Mesenchymal stem cell (in vitro differentiated cells and primary cell): ENCODE measurements at regions not wholly inside any gene's neighbourhood (a gene's known extent, or its start where the extent isn't known, plus 50 kb on each side); places are given as distances from the start of the nearest gene placed in this dataset.

Experiments used
- DNase-seq: peaks from one replicate; pipeline ENCODE4 v3.0.0-alpha.2; 2013
- H2AFZ ChIP-seq: one replicate; pipeline ENCODE4 v1.6.1; 2013; ENCODE audit warnings: low read depth, mild to moderate bottlenecking, control low read depth, inconsistent platforms, low read length, moderate library complexity
- H2AK5ac ChIP-seq: 2 replicates; pipeline ENCODE4 v1.6.1; 2013; ENCODE audit warnings: low read length, moderate library complexity, mild to moderate bottlenecking, inconsistent platforms; ENCODE audit not compliant: severe bottlenecking
- H2BK120ac ChIP-seq: one replicate; pipeline ENCODE4 v1.6.1; 2013; ENCODE audit warnings: low read depth, mild to moderate bottlenecking, inconsistent platforms, low read length, moderate library complexity
- H2BK12ac ChIP-seq, 2 experiments: one replicate each; pipeline ENCODE4 v1.6.1; 2013; ENCODE audit warnings: inconsistent platforms in 2 of 2, low read length in 2 of 2, mild to moderate bottlenecking in 2 of 2, moderate library complexity in 2 of 2, control low read depth in 1 of 2
- H2BK15ac ChIP-seq: one replicate; pipeline ENCODE4 v1.6.1; 2013; ENCODE audit warnings: mild to moderate bottlenecking, low read depth, inconsistent platforms; ENCODE audit not compliant: poor library complexity, severe bottlenecking
- H2BK5ac ChIP-seq: 2 replicates; pipeline ENCODE4 v1.6.1; 2013; ENCODE audit warnings: low read depth, mild to moderate bottlenecking, low read length, control low read depth, inconsistent platforms; ENCODE audit not compliant: poor library complexity, severe bottlenecking
- H3K14ac ChIP-seq, 2 experiments: one replicate each; pipeline ENCODE4 v1.6.1; 2013; ENCODE audit warnings: inconsistent platforms in 2 of 2, low read length in 2 of 2, control low read depth in 1 of 2, mild to moderate bottlenecking in 1 of 2, moderate library complexity in 1 of 2
- H3K18ac ChIP-seq, 2 experiments: one replicate each; pipeline ENCODE4 v1.6.1; 2013; ENCODE audit warnings: inconsistent platforms in 2 of 2, low read length in 2 of 2, control low read depth in 1 of 2, low read depth in 1 of 2, mild to moderate bottlenecking in 1 of 2
- H3K23ac ChIP-seq, 2 experiments: one replicate each; pipeline ENCODE4 v1.6.1; 2013; ENCODE audit warnings: inconsistent platforms in 2 of 2, low read length in 2 of 2, mild to moderate bottlenecking in 2 of 2, moderate library complexity in 2 of 2, control low read depth in 1 of 2
- H3K27ac ChIP-seq: 2 replicates; pipeline ENCODE4 v1.5.1; 2013; ENCODE audit warnings: mild to moderate bottlenecking, moderate library complexity, low read length, control low read depth, inconsistent platforms; ENCODE audit not compliant: poor library complexity, severe bottlenecking
- H3K27me3 ChIP-seq, 2 experiments: 2 replicates each; pipeline versions ENCODE4 v1.6.1 to v1.7.0; 2013; ENCODE audit warnings: low read length in 2 of 2, mild to moderate bottlenecking in 2 of 2, moderate library complexity in 2 of 2, control low read depth in 1 of 2, inconsistent platforms in 1 of 2; ENCODE audit not compliant: control insufficient read depth in 1 of 2, insufficient read depth in 1 of 2
- H3K36me3 ChIP-seq, 2 experiments: 2 replicates each; pipeline versions ENCODE4 v1.6.1 to v1.7.0; 2013; ENCODE audit warnings: low read length in 2 of 2, control low read depth in 1 of 2, inconsistent platforms in 1 of 2, low read depth in 1 of 2, mild to moderate bottlenecking in 1 of 2; ENCODE audit not compliant: insufficient read depth in 2 of 2, control insufficient read depth in 1 of 2
- H3K4ac ChIP-seq, 2 experiments: one replicate each; pipeline ENCODE4 v1.6.1; 2013; ENCODE audit warnings: inconsistent platforms in 2 of 2, low read length in 2 of 2, mild to moderate bottlenecking in 2 of 2, moderate library complexity in 2 of 2, control low read depth in 1 of 2, low read depth in 1 of 2
- H3K4me1 ChIP-seq: 2 replicates; pipeline ENCODE4 v1.6.1; 2013; ENCODE audit warnings: low read depth, low read length, control low read depth; ENCODE audit not compliant: control insufficient read depth, insufficient read depth
- H3K4me2 ChIP-seq: 2 replicates; pipeline ENCODE4 v1.6.1; 2013; ENCODE audit warnings: low read length, mild to moderate bottlenecking, inconsistent platforms; ENCODE audit not compliant: poor library complexity, severe bottlenecking
- H3K4me3 ChIP-seq, 2 experiments: 2 replicates each; pipeline versions ENCODE4 v1.5.1 to v1.7.0; 2013; ENCODE audit warnings: low read length in 2 of 2, mild to moderate bottlenecking in 2 of 2, control low read depth in 1 of 2, low read depth in 1 of 2; ENCODE audit not compliant: insufficient read depth in 1 of 2
- H3K79me1 ChIP-seq: replicated peaks from 2 replicates; pipeline ENCODE4 v1.6.1; 2013; ENCODE audit warnings: mild to moderate bottlenecking, control low read depth, low read length, inconsistent platforms; ENCODE audit not compliant: poor library complexity, severe bottlenecking
- H3K9ac ChIP-seq: 2 replicates; pipeline ENCODE4 v1.7.0; 2013; ENCODE audit warnings: mild to moderate bottlenecking, low read length, moderate library complexity
- H3K9me3 ChIP-seq: 2 replicates; pipeline ENCODE4 v1.7.0; 2013; ENCODE audit warnings: mild to moderate bottlenecking, low read length; ENCODE audit not compliant: control insufficient read depth
- H4K8ac ChIP-seq: one replicate; pipeline ENCODE4 v1.6.1; 2013; ENCODE audit warnings: inconsistent platforms, mild to moderate bottlenecking, low read length, moderate library complexity
- H4K91ac ChIP-seq: one replicate; pipeline ENCODE4 v1.6.1; 2013; ENCODE audit warnings: mild to moderate bottlenecking, low read length, inconsistent platforms
- WGBS: methylation state at CpG from one replicate; pipeline ENCODE4 v1.1.7; 2013; ENCODE audit warnings: mixed read lengths; 5-methylcytosine and 5-hydroxymethylcytosine counted together

- Histone ChIP-seq H2BK15ac (no peak overlapping the region), H3K18ac (no peak overlapping the region), H3K36me3 (peaks cover 0 to 6% of the 10 kb centered on the region in 2 experiments), H3K79me1 (peaks cover 24% of the 10 kb centered on the region), H2BK120ac (no peak overlapping the region), H3K27ac (no peak overlapping the region), H3K4ac (no peak overlapping the region), H3K9me3 (no peaks in the 10 kb centered on the region), H3K4me2 (no peak overlapping the region), H3K14ac (no peak overlapping the region), H3K23ac (no peak overlapping the region), H2BK5ac (no peak overlapping the region), H4K91ac (no peak overlapping the region), H3K9ac (no peak overlapping the region), H2AK5ac (no peak overlapping the region), H3K4me1 (peaks cover 15% of the 10 kb centered on the region), H4K8ac (no peak overlapping the region), H2BK12ac (no peak overlapping the region), H2AFZ (no peak overlapping the region), H3K27me3 (no peaks in the 10 kb centered on the region), H3K4me3 (no peak overlapping the region)
- WGBS, result 96% methylated on average over 4 of the region's 4 CpGs
- no peak for DNase-seq
Measured at GRCh38 chr17:72504783-72505182, 384.0 kb downstream of the SOX9 start.

- no peak overlapping the region for H2AFZ ChIP-seq
- peaks cover 0 to 6% of the 10 kb centered on the region in 2 experiments for H3K36me3 ChIP-seq
- H2BK12ac ChIP-seq, result no peak overlapping the region
- no peak overlapping the region for H3K14ac ChIP-seq
- H3K23ac ChIP-seq, result no peak overlapping the region
- peaks cover 19% of the 10 kb centered on the region for H3K79me1 ChIP-seq
- no peak overlapping the region for H2BK5ac ChIP-seq
- peak overlapping the region; percentile 48 for H3K27ac ChIP-seq
- H2AK5ac ChIP-seq, result no peak overlapping the region
- WGBS, result 89% methylated on average over 9 of the region's 12 CpGs
- no peak overlapping the region for H3K4me3 ChIP-seq
- H2BK120ac ChIP-seq, result no peak overlapping the region
- H4K8ac ChIP-seq, result no peak overlapping the region
- no peaks in the 10 kb centered on the region for H3K27me3 ChIP-seq
- H2BK15ac ChIP-seq, result no peak overlapping the region
- no peak overlapping the region for H3K4me2 ChIP-seq
- H3K4ac ChIP-seq, result no peak overlapping the region
- no peak overlapping the region for H3K9ac ChIP-seq
- H3K4me1 ChIP-seq, result peaks cover 17% of the 10 kb centered on the region
- H3K18ac ChIP-seq, result no peak overlapping the region
- H4K91ac ChIP-seq, result no peak overlapping the region
- no peaks in the 10 kb centered on the region for H3K9me3 ChIP-seq
- no peak for DNase-seq
Measured at GRCh38 chr17:72506773-72507172, 386.0 kb downstream of the SOX9 start.

GRCh38 chr17:72507370-72507769 lies 386.6 kb downstream of the SOX9 start:
- H3K4me1 ChIP-seq, result peaks cover 16% of the 10 kb centered on the region
- no peak overlapping the region for H3K4ac ChIP-seq
- no peak overlapping the region for H4K8ac ChIP-seq
- peaks cover 0 to 3% of the 10 kb centered on the region in 2 experiments for H3K36me3 ChIP-seq
- peak overlapping the region in 1 of 2 experiments; percentile 47 for H2BK12ac ChIP-seq
- DNase-seq, result no peak
- no peak overlapping the region for H2AFZ ChIP-seq
- no peak overlapping the region for H2BK120ac ChIP-seq
- no peak overlapping the region for H3K14ac ChIP-seq
- no peak overlapping the region for H3K9ac ChIP-seq
- H3K9me3 ChIP-seq, result no peaks in the 10 kb centered on the region
- no peak overlapping the region for H4K91ac ChIP-seq
- H2BK15ac ChIP-seq, result no peak overlapping the region
- H3K4me2 ChIP-seq, result no peak overlapping the region
- H3K23ac ChIP-seq, result no peak overlapping the region
- H3K18ac ChIP-seq, result no peak overlapping the region
- no peak overlapping the region for H3K4me3 ChIP-seq
- H3K27me3 ChIP-seq, result no peaks in the 10 kb centered on the region
- peaks cover 18% of the 10 kb centered on the region for H3K79me1 ChIP-seq
- 79% methylated on average over 6 of the region's 7 CpGs for WGBS
- no peak overlapping the region for H2BK5ac ChIP-seq
- H3K27ac ChIP-seq, result no peak overlapping the region
- peak overlapping the region; percentile 79 for H2AK5ac ChIP-seq

GRCh38 chr17:72510351-72511016 lies 389.7 kb downstream of the SOX9 start:
- no peak overlapping the region for H2BK5ac ChIP-seq
- H3K36me3 ChIP-seq, result no peaks in the 10 kb centered on the region
- WGBS, result 87% methylated on average over 3 of the region's 3 CpGs
- no peak overlapping the region for H3K18ac ChIP-seq
- H3K23ac ChIP-seq, result no peak overlapping the region
- no peaks in the 10 kb centered on the region for H3K27me3 ChIP-seq
- no peak overlapping the region for H3K4ac ChIP-seq
- H3K4me1 ChIP-seq, result peaks cover 25% of the 10 kb centered on the region
- H2BK15ac ChIP-seq, result no peak overlapping the region
- no peak overlapping the region for H2BK120ac ChIP-seq
- peaks cover 5% of the 10 kb centered on the region for H3K79me1 ChIP-seq
- H2BK12ac ChIP-seq, result no peak overlapping the region
- no peak overlapping the region for H3K14ac ChIP-seq
- DNase-seq, result no peak
- H3K4me2 ChIP-seq, result no peak overlapping the region
- no peaks in the 10 kb centered on the region for H3K9me3 ChIP-seq
- no peak overlapping the region for H2AFZ ChIP-seq
- peak overlapping the region; percentile 23 for H3K27ac ChIP-seq
- no peak overlapping the region for H4K91ac ChIP-seq
- H3K9ac ChIP-seq, result no peak overlapping the region
- H3K4me3 ChIP-seq, result no peak overlapping the region
- peak overlapping the region; percentile 82 for H4K8ac ChIP-seq
- peak overlapping the region; percentile 43 for H2AK5ac ChIP-seq
